NCI-H748 treated with DMSO at 0.1 percent for 48 hours (cell line): ENCODE measurements at regions not wholly inside any gene's neighbourhood (a gene's known extent, or its start where the extent isn't known, plus 50 kb on each side); places are given as distances from the start of the nearest gene placed in this dataset.
A peak's percentile ranks its signal among the peaks of the same experiment; 100 is the strongest.
"Not testable (repeated sequence)": the region's sequence is repeated elsewhere in the genome, so short reads cannot be mapped to it uniquely, and the experiment has no call there.

Source experiments
- DNase-seq: peaks from one replicate; lab custom pipeline; 2025; lab: John Stamatoyannopoulos, UW

- DNase-seq, result peak; percentile 60
Measured at GRCh38 chr4:101730291-101731117, 60.0 kb upstream of the BANK1 start.

GRCh38 chr4:101727238-101727637, 63.3 kb upstream of the BANK1 start:
- no peak for DNase-seq

DNA sequence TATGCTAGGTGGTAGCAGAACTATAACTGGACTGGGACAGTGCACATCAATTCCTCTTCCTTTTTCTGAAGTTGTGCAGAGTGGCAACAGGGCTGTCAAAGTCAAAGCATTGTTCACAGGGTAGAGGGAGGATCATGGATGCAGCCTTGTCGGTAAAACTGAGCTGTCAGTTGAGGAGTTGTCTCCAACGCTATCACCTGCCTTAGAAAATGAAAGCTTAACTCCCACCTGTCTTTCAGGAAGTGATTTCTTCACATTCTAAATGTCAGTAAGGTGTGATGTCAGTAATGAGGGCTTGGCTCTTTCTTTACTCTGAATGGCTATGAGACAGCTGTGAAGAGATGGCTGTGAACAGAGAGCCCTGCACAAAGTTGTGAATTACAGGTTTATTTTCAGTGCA, 66.4 kb upstream of the BANK1 start:
- DNase-seq, result peak; percentile 18

DNA sequence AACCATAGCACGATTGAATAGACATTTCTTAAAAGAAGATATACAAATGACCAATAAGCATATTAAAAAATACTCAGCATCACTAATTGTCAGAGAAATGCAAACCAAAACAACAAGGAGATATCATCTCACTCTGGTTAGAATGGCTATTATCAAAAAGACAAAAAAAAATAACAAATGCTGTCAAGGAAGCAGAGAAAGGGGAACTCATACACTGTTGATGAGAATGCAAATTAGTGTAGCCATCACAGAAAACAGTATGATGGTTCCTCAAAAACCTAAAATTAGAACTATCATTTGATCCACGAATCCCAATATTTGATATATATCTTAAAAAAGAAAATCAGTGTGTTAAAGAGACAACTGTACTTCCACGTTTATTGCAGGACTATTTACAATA, 71.7 kb upstream of the BANK1 start:
- DNase-seq, result no peak

DNA sequence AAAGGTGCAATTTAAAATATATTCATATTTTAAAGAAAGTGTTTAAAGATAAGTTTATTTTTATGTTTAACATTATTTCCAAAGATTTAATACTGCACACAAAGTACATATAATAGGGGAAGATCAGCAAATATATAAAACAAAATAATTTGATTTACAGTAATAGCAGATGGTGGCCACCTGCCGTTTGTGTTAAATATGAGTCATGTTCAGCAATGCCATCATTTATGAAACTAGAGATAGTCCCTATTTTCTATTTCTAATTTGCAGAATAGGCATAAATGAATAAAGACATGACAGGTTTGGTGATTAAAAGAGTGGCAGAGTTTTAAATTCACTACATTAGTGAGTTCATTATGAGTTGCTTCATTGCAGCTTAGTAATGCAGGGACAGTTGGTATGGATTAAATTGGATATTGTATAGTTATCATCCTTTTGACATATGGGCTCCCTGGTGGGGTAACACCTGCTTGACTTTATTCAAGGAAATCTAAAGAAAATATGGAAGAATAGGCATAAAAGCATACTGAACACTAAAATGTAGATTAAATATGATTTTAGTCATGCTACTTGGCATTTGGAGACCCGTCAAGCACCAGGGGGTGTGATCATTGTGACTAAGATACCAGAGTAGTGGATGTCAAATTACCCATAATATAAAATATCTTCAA, 78.8 kb upstream of the BANK1 start:
- no peak for DNase-seq

DNA sequence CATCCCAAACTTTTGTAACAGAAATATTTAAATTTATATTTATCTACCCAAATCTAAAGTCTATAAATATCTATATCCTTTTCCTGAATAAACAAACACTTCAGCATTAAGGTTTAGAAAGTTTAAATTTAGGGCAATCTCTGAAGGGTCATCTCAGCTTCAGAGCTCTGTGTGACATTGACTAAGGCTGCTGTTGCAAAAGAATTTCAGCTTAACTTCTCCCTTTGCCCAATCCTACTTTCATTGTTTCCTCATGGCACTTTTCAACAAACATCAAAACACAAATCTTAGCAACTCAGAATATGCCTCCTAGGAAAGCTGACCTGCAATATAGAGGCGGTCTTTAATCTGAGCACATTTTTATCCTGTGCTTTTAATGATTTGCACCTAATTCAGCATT, 79.7 kb upstream of the BANK1 start:
- no peak for DNase-seq

GRCh38 chr4:101708293-101709039, 82.1 kb upstream of the BANK1 start:
- DNase-seq, result no peak

DNA sequence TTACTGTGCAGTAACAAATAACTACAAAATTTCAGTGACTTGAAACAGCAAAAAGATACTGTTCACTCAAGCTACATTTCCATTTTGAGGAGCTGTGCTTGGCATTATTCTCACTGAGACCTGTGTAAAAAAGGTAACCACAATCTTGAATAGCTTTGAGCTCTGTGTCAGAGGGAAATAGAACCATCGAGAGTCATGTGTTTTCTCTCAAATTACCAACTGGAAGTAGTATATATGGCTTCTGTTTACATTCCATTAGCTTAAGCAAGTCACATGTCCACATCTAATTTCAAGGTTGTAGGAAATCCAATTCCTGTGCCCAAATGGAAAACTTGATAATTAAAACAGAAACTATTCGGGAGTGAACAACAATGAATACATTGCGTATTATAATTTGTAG, 82.9 kb upstream of the BANK1 start:
- DNase-seq, result no peak

DNA sequence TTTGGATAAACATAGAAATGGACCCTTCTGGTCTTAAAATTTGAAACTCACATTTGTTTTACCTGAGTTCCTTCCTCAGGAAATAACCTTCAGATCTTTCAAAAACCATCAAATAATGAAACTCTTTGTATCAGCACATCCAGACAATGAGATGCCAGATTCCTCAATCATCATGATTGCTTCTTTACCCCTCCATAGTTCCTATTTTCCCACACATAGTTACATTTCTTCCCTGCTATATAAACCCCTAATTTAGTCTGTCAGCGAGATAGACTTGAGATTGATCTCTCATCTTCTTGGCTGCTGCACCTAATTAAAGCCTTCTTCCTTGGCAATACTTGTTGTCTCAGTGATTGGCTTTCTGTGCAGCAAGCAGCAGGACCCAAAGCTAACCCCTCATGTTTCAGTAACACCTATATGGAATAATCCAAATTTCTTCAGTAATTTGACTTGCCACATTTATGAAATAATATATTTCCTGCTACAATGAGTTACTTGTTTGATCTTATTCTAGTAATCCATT, 83.9 kb upstream of the BANK1 start:
- DNase-seq, result no peak

- DNase-seq, result no peak
Measured at GRCh38 chr4:101701551-101701950, 89.0 kb upstream of the BANK1 start.

DNA sequence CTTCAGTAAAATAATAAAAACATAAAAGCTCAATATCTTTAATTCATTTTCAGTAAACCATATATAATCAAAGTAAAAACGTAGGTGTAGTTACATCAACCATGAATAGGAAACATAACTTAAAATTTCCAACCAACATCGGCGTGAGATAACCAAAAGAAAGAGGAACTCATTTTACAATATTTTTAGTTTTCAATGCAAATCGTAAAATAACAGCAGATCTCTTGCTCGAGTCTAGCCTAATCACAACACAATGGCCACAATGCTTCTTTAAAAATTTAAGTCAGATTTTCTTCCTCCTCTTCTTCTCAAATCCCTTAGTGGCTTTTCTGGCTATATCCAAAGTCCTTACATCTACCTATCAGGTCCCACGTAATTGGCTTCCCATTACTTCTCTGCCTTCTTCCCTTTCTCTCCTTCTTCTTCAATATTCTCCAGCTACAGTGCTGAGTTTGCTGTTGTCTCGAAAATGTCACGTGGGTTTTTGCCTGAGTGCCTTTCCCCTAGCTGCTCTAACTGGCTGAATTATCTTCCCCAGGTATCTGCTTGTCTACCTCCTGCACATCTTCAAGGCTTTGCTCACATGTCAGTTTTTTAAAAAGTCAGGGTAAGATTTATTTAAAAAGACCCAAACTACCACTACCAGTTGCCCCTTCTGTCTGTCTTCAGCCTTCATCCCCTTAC, 90.9 kb upstream of the BANK1 start:
- no peak for DNase-seq

DNA sequence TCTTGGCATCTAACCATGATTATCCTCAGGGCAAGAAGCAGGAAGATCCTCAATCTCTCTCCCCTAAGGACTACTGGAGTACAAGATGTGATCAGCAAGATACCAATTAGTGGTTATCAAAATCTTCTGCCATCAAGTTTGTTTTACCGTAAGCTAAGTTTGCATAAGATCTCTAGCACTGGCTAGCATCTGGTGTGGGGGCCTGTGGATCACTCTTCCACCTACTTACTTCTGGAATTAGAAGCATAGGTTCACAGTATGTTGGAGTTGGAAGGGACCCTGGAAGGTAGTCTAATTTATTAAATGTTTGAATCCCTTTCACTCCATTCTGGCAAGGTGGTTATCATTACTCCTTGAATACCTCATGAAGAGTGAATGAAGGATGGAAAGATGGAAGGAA, 93.3 kb upstream of the BANK1 start:
- DNase-seq, result no peak

DNA sequence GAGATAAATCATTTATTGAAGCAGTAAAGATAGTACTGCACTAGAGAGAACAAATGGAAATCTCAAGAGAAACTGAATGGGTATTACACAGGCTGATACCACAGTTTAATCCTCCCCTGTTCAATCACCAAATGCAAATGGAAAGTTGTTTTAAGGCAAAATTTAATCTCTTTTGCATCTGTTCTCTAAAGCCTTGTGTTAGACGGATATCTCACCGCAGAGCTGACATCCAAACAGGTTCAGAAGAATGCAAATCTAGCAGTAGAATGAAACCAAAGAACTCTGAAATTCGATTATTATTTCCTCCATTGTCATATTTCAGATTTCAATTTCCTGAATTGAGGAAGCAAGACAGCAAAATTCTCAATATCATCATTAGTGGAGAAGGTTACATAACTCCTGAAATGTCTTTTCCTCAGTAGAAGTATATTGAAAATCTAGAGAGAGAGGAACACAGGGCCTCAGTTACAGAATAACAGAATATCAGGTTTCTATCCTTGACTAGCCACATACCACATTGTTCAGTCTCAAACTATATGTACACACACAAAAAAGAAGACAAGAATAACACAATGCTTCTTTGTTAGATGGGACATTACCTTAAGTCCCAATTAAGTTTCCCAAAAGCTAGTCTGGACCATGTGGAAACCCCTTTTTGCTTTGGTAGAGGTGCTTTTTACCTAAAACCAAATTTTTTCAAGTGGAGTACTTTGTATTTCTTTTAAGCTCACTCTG, 94.1 kb upstream of the BANK1 start:
- DNase-seq, result no peak

- no peak for DNase-seq
Measured at GRCh38 chr4:101695176-101695575, 95.4 kb upstream of the BANK1 start.

DNA sequence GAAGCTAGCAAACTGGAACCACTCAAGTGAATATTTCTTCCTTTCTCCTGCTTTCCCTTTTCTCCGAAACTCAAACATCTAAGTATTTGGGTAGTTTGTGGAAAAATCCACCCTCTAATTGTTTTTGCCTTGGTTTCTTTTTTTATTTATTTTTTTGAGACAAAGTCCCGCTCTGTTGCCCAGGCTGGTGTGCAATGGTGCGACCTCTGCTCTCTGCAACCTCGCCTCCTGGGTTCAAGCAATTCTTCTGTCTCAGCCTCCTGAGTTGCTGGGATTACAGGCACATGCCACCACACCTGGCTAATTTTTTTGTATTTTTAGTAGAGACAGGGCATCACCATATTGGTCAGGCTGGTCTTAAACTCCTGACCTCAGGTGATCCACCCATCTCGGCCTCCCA, 96.1 kb upstream of the BANK1 start:
- not testable (repeated sequence) for DNase-seq

DNA sequence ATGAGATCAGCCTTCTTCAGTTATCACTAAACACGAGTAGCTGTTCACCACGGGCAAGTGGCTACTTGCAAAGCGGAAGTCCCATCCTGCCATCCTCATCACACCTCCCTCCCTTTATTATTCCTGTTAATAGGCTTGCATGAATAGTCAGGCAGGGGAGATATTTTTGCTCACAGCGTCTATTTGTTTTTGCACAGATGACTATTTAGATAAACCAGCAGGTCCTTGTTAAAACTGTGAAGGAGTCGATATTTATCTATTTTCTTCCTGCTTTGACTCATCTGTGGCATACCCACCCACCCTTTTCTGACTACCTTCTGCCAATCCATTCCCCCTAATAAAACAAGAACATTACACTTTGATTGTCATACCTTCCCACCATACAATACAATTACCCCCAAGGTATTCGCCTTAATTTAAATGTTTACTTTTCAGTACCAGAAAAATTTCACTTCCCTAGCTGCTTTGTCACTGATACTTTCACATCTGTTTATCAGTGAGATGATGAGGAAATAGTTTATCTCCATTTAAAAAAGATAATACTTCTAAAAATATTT, 96.6 kb upstream of the BANK1 start:
- DNase-seq, result peak; percentile 89

- DNase-seq, result no peak
Measured at GRCh38 chr4:101689220-101689619, 101.3 kb upstream of the BANK1 start.

DNA sequence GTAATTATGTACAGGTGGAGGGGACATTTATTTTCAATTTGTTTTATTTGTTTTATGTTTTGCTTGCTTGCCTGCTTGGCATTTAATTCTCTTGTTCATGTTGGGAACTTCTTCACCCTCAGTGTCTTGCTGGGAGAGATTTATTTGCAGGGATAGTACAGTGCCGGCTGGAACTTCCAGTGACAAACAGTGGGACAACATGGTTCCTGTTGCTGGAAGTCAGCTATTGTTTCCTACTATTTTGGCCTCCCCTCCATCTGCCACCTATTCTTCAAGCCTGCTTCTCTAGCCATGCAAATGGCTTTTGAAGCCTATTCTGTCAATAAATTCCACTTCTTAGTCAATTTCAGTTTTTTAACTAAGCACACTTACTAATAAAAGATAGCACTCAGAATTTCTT, 105.4 kb upstream of the BANK1 start:
- DNase-seq, result no peak

DNA sequence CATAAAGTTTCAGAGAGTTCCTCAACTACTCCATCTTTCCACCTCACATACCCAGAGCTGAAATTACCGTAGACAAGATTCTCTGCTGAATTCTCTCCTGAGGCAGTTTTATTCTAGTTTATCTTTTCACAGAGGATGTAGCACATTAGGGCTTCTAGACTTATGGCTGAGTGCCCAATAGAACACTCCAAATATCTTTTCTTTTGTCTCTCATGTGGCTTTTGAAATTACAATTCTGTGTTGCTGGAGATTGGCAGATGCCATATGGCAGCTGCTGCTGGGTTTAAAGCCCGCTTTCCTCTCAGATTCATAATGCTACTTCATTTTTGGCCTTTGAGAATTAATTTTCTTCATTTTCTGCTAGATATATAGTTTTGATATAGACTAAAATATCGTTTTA, 107.6 kb upstream of the BANK1 start:
- no peak for DNase-seq

DNA sequence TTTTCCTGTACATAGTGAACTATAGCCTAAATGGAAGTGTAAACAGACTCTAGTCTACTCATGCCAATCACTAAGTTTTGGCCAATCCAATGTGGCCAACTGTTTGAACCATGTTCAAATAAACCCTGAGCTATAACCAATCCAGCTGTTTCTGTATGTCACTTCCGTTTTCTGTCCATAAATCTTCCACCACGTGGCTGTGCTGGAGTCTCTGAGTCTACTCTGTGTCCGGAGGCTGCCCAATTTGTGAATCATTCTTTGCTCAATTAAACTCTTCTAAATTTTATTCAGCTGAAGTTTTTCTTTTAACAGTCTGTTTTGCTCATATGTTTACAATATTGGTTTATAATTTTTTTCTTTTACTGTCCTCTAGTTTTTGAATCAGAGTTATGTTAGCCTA, 112.3 kb upstream of the BANK1 start:
- no peak for DNase-seq

DNA sequence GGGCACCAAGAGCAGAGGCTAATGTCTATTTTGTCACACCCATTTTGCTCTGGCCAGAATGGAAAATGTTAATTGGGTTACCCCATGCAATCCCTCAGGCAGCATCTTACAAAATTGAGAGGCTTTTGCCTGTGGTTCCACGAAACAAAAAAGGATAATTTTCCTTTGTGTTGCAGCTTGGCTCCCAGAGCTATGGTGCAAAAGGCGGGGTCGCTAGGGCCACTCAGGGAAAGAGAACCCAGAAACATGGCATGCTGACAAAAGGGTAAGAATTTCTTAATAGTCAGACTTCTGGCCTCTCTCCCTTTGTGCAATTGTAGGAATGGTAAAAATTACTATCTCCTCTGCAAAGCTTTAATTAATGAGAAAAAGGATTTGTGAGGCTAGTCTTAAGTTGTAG, 119.6 kb upstream of the BANK1 start:
- DNase-seq, result no peak
